ENCODE measurements at regions not wholly inside any gene's neighbourhood (a gene's known extent, or its start where the extent isn't known, plus 50 kb on each side); places are given as distances from the start of the nearest gene placed in this dataset.
A peak's percentile ranks its signal among the peaks of the same experiment; 100 is the strongest.

GRCh38 chr7:15989194-15989593 is 302.7 kb upstream of the MEOX2 start:
- no peak for TF ChIP-seq POLR2A (IDR thresholded peaks at IDR 0.05)
- TF ChIP-seq, protein P1, sequence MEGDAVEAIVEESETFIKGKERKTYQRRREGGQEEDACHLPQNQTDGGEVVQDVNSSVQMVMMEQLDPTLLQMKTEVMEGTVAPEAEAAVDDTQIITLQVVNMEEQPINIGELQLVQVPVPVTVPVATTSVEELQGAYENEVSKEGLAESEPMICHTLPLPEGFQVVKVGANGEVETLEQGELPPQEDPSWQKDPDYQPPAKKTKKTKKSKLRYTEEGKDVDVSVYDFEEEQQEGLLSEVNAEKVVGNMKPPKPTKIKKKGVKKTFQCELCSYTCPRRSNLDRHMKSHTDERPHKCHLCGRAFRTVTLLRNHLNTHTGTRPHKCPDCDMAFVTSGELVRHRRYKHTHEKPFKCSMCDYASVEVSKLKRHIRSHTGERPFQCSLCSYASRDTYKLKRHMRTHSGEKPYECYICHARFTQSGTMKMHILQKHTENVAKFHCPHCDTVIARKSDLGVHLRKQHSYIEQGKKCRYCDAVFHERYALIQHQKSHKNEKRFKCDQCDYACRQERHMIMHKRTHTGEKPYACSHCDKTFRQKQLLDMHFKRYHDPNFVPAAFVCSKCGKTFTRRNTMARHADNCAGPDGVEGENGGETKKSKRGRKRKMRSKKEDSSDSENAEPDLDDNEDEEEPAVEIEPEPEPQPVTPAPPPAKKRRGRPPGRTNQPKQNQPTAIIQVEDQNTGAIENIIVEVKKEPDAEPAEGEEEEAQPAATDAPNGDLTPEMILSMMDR (IDR thresholded peaks at IDR 0.05) = no peak
- Histone ChIP-seq H3K27ac (no peak overlapping the region), H3K4me3 (no peak overlapping the region), H3K9me3 (no peaks in the 10 kb centered on the region), H3K4me1 (no peaks in the 10 kb centered on the region), H3K27me3 (no peaks in the 10 kb centered on the region), H3K36me3 (no peaks in the 10 kb centered on the region)
- no peak for DNase-seq

- no peak overlapping the region for H3K4me3 ChIP-seq
- DNase-seq = no peak
- H3K27me3 ChIP-seq = no peaks in the 10 kb centered on the region
- H3K9me3 ChIP-seq = no peaks in the 10 kb centered on the region
- TF ChIP-seq, protein P1 (IDR thresholded peaks at IDR 0.05) = peak in 1 of 6 experiments; percentile 11
- TF ChIP-seq POLR2A (IDR thresholded peaks at IDR 0.05) = no peak
- no peaks in the 10 kb centered on the region for H3K36me3 ChIP-seq
- H3K4me1 ChIP-seq = no peaks in the 10 kb centered on the region
- H3K27ac ChIP-seq = no peak overlapping the region
Observed at GRCh38 chr7:15985587-15986384, 299.3 kb upstream of the MEOX2 start.

DNA sequence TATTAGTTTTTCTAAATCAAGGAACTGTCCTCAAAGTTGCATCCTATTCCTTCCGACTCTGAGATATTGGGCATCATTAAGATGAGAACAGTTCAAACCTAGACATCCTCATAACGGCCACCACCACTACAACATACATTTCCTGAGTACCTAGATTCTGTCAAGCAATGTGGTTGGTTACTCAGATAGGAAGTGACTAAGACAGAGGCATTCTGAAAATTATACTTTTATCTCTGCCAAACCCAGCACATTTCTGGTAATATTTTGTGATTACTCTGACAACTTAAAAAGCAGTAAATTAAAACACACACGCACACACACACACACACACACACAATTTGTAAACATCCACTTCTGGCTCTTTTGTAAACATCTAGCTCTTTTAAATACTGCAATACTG is 291.2 kb upstream of the MEOX2 start:
- no peaks in the 10 kb centered on the region for H3K36me3 ChIP-seq
- no peak overlapping the region for H3K27ac ChIP-seq
- no peak for DNase-seq
- H3K27me3 ChIP-seq = no peaks in the 10 kb centered on the region
- TF ChIP-seq POLR2A (IDR thresholded peaks at IDR 0.05) = no peak
- TF ChIP-seq, protein P1 (IDR thresholded peaks at IDR 0.05) = no peak
- H3K9me3 ChIP-seq = no peaks in the 10 kb centered on the region
- H3K4me3 ChIP-seq = no peak overlapping the region
- no peaks in the 10 kb centered on the region for H3K4me1 ChIP-seq

DNA sequence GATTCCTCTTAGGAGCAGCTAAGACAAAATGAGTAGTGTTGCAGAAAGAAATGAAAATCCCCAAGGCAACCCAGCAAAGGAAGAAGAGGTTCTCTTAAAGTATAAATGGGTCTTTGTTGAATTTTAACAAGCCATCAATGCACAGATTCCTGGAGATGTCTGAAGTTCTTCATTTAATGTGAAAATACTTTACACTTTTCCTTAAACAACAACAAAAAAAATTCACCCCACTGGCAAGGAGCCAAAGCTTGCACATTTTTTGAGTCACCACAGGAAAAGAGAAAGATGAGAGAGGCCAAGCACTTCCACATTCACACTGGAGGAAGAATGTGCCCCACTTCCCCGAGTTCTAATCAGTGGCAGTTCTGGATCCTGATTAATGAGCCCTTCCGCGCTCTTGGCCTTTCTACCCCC is 286.4 kb upstream of the MEOX2 start:
- Histone ChIP-seq H3K4me3 (no peak overlapping the region), H3K4me1 (no peaks in the 10 kb centered on the region)
- no peak for DNase-seq

GRCh38 chr7:15967551-15967950 is 281.1 kb upstream of the MEOX2 start:
- H3K27me3 ChIP-seq = no peaks in the 10 kb centered on the region
- TF ChIP-seq, protein P1 (IDR thresholded peaks at IDR 0.05) = no peak
- no peak for TF ChIP-seq POLR2A (IDR thresholded peaks at IDR 0.05)
- no peak overlapping the region for H3K4me3 ChIP-seq
- no peaks in the 10 kb centered on the region for H3K4me1 ChIP-seq
- no peak overlapping the region for H3K27ac ChIP-seq
- no peaks in the 10 kb centered on the region for H3K36me3 ChIP-seq
- DNase-seq = no peak
- H3K9me3 ChIP-seq = no peaks in the 10 kb centered on the region

More for the DNA sequence above, 286.4 kb upstream of the MEOX2 start:
- no peaks in the 10 kb centered on the region for H3K27me3 ChIP-seq
- H3K27ac ChIP-seq = no peak overlapping the region
- H3K36me3 ChIP-seq = no peaks in the 10 kb centered on the region
- TF ChIP-seq, protein P1 (IDR thresholded peaks at IDR 0.05) = no peak
- TF ChIP-seq POLR2A (IDR thresholded peaks at IDR 0.05) = no peak
- no peaks in the 10 kb centered on the region for H3K9me3 ChIP-seq
